WTC11 (cell line): ENCODE measurements at regions not wholly inside any gene's neighbourhood (a gene's known extent, or its start where the extent isn't known, plus 50 kb on each side); places are given as distances from the start of the nearest gene placed in this dataset.

ENCODE experiments used
- ATAC-seq: fragments of 200-7000 bp; cut with Tn5 transposase; 2 replicates; pipeline ENCODE4 v1.10.0; 2021; ENCODE audit warnings: mild to moderate bottlenecking, moderate library complexity
- CTCF ChIA-PET: fragments of 300-600 bp; sonication (Branson Sonifier 250); formaldehyde crosslinking; loops from one replicate; lab custom pipeline; 2021; ENCODE audit warnings: antibody characterized with exemption; lab: Charles Lee
- POLR2A ChIA-PET: fragments of 350-600 bp; sonication (Branson Sonifier 250); formaldehyde crosslinking; loops from one replicate; lab custom pipeline; 2021; ENCODE audit warnings: antibody characterized with exemption; lab: Charles Lee
- DNase-seq: peaks from one replicate; pipeline ENCODE4 v3.0.0; 2021; ENCODE audit warnings: low spot score
- H3K27ac Mint-ChIP-seq: 2 replicates; pipeline ENCODE4 v1.8.0; 2021; ENCODE audit warnings: mixed read lengths
- H3K27me3 Mint-ChIP-seq: 2 replicates; pipeline ENCODE4 v1.8.0; 2021; ENCODE audit warnings: low read depth, mild to moderate bottlenecking, moderate library complexity, mixed read lengths
- H3K36me3 Mint-ChIP-seq: 2 replicates; pipeline ENCODE4 v1.8.0; 2021; ENCODE audit warnings: mixed read lengths
- H3K4me1 Mint-ChIP-seq: 2 replicates; pipeline ENCODE4 v1.8.0; 2022; ENCODE audit warnings: mixed read lengths
- H3K4me3 Mint-ChIP-seq: 2 replicates; pipeline ENCODE4 v1.8.0; 2021; ENCODE audit warnings: mild to moderate bottlenecking, moderate library complexity, mixed read lengths
- H3K9me3 Mint-ChIP-seq: 2 replicates; pipeline ENCODE4 v1.8.0; 2021; ENCODE audit warnings: mixed read lengths
- AFF4 ChIP-seq: sonication (generic); formaldehyde crosslinking; IDR thresholded peaks from 2 replicates; pipeline ENCODE4 v1.8.1; 2023; ENCODE audit warnings: mild to moderate bottlenecking, missing genetic modification reagents, borderline replicate concordance
- ATF3 ChIP-seq: sonication (generic); formaldehyde crosslinking; conservative IDR thresholded peaks from 2 replicates; pipeline ENCODE4 v1.8.1; 2022; ENCODE audit warnings: mild to moderate bottlenecking, missing genetic modification reagents
- CREB1 ChIP-seq: sonication (generic); formaldehyde crosslinking; IDR thresholded peaks from 2 replicates; pipeline ENCODE4 v1.8.0; 2023; ENCODE audit warnings: mild to moderate bottlenecking, missing genetic modification reagents
- FOXP1 ChIP-seq: sonication (generic); formaldehyde crosslinking; IDR thresholded peaks from 2 replicates; pipeline ENCODE4 v1.8.0; 2022; ENCODE audit warnings: missing genetic modification reagents, mild to moderate bottlenecking, moderate library complexity, borderline replicate concordance
- GRHL2 ChIP-seq: fragments of 250-450 bp; sonication (Bioruptor Pico); IDR thresholded peaks from 2 replicates; pipeline ENCODE4 v1.8.0; 2022; ENCODE audit warnings: mild to moderate bottlenecking, moderate library complexity; ENCODE audit not compliant: insufficient replicate concordance, severe bottlenecking
- GTF2I ChIP-seq: fragments of 250-450 bp; sonication (Bioruptor Pico); conservative IDR thresholded peaks from 2 replicates; pipeline ENCODE4 v1.4.0; 2021; ENCODE audit warnings: mild to moderate bottlenecking
- HMGA2 ChIP-seq: fragments of 250-450 bp; sonication (Bioruptor Pico); IDR thresholded peaks from 2 replicates; pipeline ENCODE4 v1.4.0; 2021; ENCODE audit warnings: mild to moderate bottlenecking, moderate library complexity
- NFATC4 ChIP-seq: fragments of 250-450 bp; sonication (Bioruptor Pico); IDR thresholded peaks from 2 replicates; pipeline ENCODE4 v1.9.0; 2021; ENCODE audit warnings: mild to moderate bottlenecking
- NR3C1 ChIP-seq: sonication (generic); formaldehyde crosslinking; conservative IDR thresholded peaks from 2 replicates; pipeline ENCODE4 v1.8.1; 2023; ENCODE audit warnings: low read depth, mild to moderate bottlenecking, missing genetic modification reagents
- PRRX2 ChIP-seq: fragments of 250-450 bp; sonication (Bioruptor Pico); IDR thresholded peaks from 2 replicates; pipeline ENCODE4 v1.8.0; 2021; ENCODE audit warnings: mild to moderate bottlenecking
- SOX15 ChIP-seq: fragments of 250-450 bp; sonication (Bioruptor Pico); IDR thresholded peaks from 2 replicates; pipeline ENCODE4 v1.9.0; 2021; ENCODE audit warnings: mild to moderate bottlenecking
- SP1 ChIP-seq: sonication (generic); formaldehyde crosslinking; conservative IDR thresholded peaks from 2 replicates; pipeline ENCODE4 v1.8.1; 2022; ENCODE audit warnings: missing genetic modification reagents
- TEAD4 ChIP-seq: sonication (generic); formaldehyde crosslinking; IDR thresholded peaks from 2 replicates; pipeline ENCODE4 v1.8.0; 2022; ENCODE audit warnings: mild to moderate bottlenecking, missing genetic modification reagents
- ZNF263 ChIP-seq: sonication (generic); formaldehyde crosslinking; IDR thresholded peaks from 2 replicates; pipeline ENCODE4 v1.8.1; 2022; ENCODE audit warnings: low read depth, mild to moderate bottlenecking, moderate library complexity, missing genetic modification reagents
- ZNF281 ChIP-seq: sonication (generic); formaldehyde crosslinking; IDR thresholded peaks from 2 replicates; pipeline ENCODE4 v1.8.0; 2023; ENCODE audit warnings: mild to moderate bottlenecking, missing genetic modification reagents
- ZNF396 ChIP-seq: fragments of 250-450 bp; sonication (Bioruptor Pico); IDR thresholded peaks from 2 replicates; pipeline ENCODE4 v1.8.0; 2021; ENCODE audit warnings: mild to moderate bottlenecking, moderate library complexity, borderline replicate concordance
- ZNF671 ChIP-seq: fragments of 250-450 bp; sonication (Bioruptor Pico); IDR thresholded peaks from 2 replicates; pipeline ENCODE4 v1.8.0; 2021; ENCODE audit warnings: mild to moderate bottlenecking
- TF ChIP-seq, protein P1 (sequence below): fragments of 250-450 bp; sonication (Bioruptor Pico); IDR thresholded peaks from 2 replicates; pipeline ENCODE4 v1.9.0; 2021; ENCODE audit warnings: mild to moderate bottlenecking
- TF ChIP-seq, protein P2 (sequence below): sonication (generic); formaldehyde crosslinking; conservative IDR thresholded peaks from 2 replicates; pipeline ENCODE4 v1.8.1; 2023; ENCODE audit warnings: mild to moderate bottlenecking, low read depth, missing genetic modification reagents, moderate library complexity

DNA sequence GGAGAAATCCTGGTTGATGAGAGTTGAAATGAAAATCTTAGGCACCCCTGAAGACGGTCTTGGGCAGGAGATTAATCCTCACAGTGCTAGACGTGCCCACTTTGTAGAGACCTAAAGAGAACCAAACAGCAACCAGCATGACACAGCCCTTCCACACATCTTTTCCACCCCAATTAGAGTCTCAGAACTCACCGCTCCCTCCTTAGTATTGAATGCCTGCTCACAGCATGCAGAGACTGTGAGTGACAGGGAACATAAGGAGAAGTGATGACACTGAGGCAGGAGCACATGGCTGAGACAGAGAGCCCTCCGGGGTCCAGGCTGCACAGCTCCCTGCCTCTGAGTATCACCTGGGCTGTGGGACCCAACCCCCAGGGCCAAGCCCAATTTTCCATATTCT lies 367.6 kb downstream of the EIPR1 start:
- Mint-ChIP-seq H3K27ac (no peak overlapping the region), H3K27me3 (peaks cover 4% of the 10 kb centered on the region), H3K36me3 (no peaks in the 10 kb centered on the region), H3K9me3 (peaks cover 15% of the 10 kb centered on the region), H3K4me3 (no peak overlapping the region), H3K4me1 (no peaks in the 10 kb centered on the region)
- ATAC-seq (no peak), DNase-seq (no peak)
- POLR2A ChIA-PET = no interaction called here
- CTCF ChIA-PET = no interaction called here
- no peak for TF ChIP-seq NFATC4 (CRISPR knock-in tag)
- no peak for TF ChIP-seq SOX15 (CRISPR knock-in tag)
- TF ChIP-seq NR3C1 (CRISPR knock-in tag) = no peak
- TF ChIP-seq ZNF263 (CRISPR knock-in tag) = no peak
- TF ChIP-seq FOXP1 (CRISPR knock-in tag) = no peak
- TF ChIP-seq TEAD4 (CRISPR knock-in tag) = no peak
- TF ChIP-seq, protein P1, sequence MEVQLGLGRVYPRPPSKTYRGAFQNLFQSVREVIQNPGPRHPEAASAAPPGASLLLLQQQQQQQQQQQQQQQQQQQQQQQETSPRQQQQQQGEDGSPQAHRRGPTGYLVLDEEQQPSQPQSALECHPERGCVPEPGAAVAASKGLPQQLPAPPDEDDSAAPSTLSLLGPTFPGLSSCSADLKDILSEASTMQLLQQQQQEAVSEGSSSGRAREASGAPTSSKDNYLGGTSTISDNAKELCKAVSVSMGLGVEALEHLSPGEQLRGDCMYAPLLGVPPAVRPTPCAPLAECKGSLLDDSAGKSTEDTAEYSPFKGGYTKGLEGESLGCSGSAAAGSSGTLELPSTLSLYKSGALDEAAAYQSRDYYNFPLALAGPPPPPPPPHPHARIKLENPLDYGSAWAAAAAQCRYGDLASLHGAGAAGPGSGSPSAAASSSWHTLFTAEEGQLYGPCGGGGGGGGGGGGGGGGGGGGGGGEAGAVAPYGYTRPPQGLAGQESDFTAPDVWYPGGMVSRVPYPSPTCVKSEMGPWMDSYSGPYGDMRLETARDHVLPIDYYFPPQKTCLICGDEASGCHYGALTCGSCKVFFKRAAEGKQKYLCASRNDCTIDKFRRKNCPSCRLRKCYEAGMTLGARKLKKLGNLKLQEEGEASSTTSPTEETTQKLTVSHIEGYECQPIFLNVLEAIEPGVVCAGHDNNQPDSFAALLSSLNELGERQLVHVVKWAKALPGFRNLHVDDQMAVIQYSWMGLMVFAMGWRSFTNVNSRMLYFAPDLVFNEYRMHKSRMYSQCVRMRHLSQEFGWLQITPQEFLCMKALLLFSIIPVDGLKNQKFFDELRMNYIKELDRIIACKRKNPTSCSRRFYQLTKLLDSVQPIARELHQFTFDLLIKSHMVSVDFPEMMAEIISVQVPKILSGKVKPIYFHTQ (CRISPR knock-in tag) = no peak
- TF ChIP-seq ATF3 (CRISPR knock-in tag) = no peak
- TF ChIP-seq PRRX2 (CRISPR knock-in tag) = no peak

- Mint-ChIP-seq H3K4me3 (no peak overlapping the region), H3K9me3 (peaks cover 13% of the 10 kb centered on the region), H3K36me3 (no peaks in the 10 kb centered on the region), H3K27me3 (peaks cover 4% of the 10 kb centered on the region), H3K27ac (no peak overlapping the region), H3K4me1 (0 out of 2 replicates have a peak, but pooled peaks cover 2% of the 10 kb centered on the region)
- POLR2A ChIA-PET = no interaction called here
- DNase-seq (no peak), ATAC-seq (no peak)
- CTCF ChIA-PET = no interaction called here
- TF ChIP-seq, protein P1 (CRISPR knock-in tag) = no peak
- TF ChIP-seq AFF4 (CRISPR knock-in tag) (no peak), CREB1 (CRISPR knock-in tag) (no peak), HMGA2 (CRISPR knock-in tag) (no peak), GRHL2 (CRISPR knock-in tag) (no peak), ZNF396 (CRISPR knock-in tag) (no peak), ZNF281 (no peak), SP1 (CRISPR knock-in tag) (no peak), ZNF671 (CRISPR knock-in tag) (no peak), GTF2I (CRISPR knock-in tag) (no peak)
- TF ChIP-seq, protein P2, sequence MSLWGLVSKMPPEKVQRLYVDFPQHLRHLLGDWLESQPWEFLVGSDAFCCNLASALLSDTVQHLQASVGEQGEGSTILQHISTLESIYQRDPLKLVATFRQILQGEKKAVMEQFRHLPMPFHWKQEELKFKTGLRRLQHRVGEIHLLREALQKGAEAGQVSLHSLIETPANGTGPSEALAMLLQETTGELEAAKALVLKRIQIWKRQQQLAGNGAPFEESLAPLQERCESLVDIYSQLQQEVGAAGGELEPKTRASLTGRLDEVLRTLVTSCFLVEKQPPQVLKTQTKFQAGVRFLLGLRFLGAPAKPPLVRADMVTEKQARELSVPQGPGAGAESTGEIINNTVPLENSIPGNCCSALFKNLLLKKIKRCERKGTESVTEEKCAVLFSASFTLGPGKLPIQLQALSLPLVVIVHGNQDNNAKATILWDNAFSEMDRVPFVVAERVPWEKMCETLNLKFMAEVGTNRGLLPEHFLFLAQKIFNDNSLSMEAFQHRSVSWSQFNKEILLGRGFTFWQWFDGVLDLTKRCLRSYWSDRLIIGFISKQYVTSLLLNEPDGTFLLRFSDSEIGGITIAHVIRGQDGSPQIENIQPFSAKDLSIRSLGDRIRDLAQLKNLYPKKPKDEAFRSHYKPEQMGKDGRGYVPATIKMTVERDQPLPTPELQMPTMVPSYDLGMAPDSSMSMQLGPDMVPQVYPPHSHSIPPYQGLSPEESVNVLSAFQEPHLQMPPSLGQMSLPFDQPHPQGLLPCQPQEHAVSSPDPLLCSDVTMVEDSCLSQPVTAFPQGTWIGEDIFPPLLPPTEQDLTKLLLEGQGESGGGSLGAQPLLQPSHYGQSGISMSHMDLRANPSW (CRISPR knock-in tag) = no peak
These were observed 368.1 kb downstream of the EIPR1 start for GRCh38 chr2:3009483-3009882.
